Breast epithelium (tissue), 3 donors: ENCODE measurements at regions not wholly inside any gene's neighbourhood (a gene's known extent, or its start where the extent isn't known, plus 50 kb on each side); places are given as distances from the start of the nearest gene placed in this dataset.

Source experiments
- CTCF ChIP-seq, 3 donors: fragments of 450-650 bp; IDR thresholded peaks; one replicate each; pipeline ENCODE4 v1.5.1; 2016 to 2017; ENCODE audit warnings: antibody characterized with exemption in 3 of 3, mild to moderate bottlenecking in 3 of 3, moderate library complexity in 3 of 3
- POLR2AphosphoS5 ChIP-seq, 3 donors: sonication (generic); formaldehyde crosslinking; IDR thresholded peaks; one replicate each; pipeline ENCODE4 v1.6.1; 2017; ENCODE audit warnings: antibody characterized with exemption in 3 of 3

GRCh38 chr2:85958731-85959130, 69.9 kb upstream of the ST3GAL5 start:
- TF ChIP-seq CTCF (IDR thresholded peaks at IDR 0.05) (no peak), POLR2AphosphoS5 (IDR thresholded peaks at IDR 0.05) (no peak)
